PC-3 (cell line): ENCODE measurements at regions not wholly inside any gene's neighbourhood (a gene's known extent, or its start where the extent isn't known, plus 50 kb on each side); places are given as distances from the start of the nearest gene placed in this dataset.
A peak's percentile ranks its signal among the peaks of the same experiment; 100 is the strongest.

Source experiments
- ATAC-seq: fragments of 200-7000 bp; cut with Tn5 transposase; 2 replicates; pipeline ENCODE4 v1.9.1; 2020; ENCODE audit warnings: mild to moderate bottlenecking, moderate library complexity
- BruUV-seq: library from RNA; stranded (reverse); fragments of 400-500 nt; replicated peaks from 2 replicates; lab custom pipeline; 2021; lab: Mats Ljungman, UMichigan
- CTCF ChIA-PET: fragments of 300-600 bp; sonication (Branson Sonifier 250); formaldehyde crosslinking; loops from one replicate; lab custom pipeline; 2022; ENCODE audit warnings: antibody characterized with exemption; lab: Charles Lee
- POLR2A ChIA-PET: fragments of 300-600 bp; sonication (Branson Sonifier 250); formaldehyde crosslinking; loops from one replicate; lab custom pipeline; 2022; ENCODE audit warnings: antibody characterized with exemption; ENCODE audit not compliant: unreplicated experiment; lab: Charles Lee
- DNase-seq: peaks from one replicate; pipeline ENCODE4 v3.0.0-alpha.2; 2015
- H2AFZ ChIP-seq: fragments of 300-600 bp; sonication (generic); 2 replicates; pipeline ENCODE4 v1.6.0; 2016; ENCODE audit warnings: antibody characterized with exemption, low read length
- H3F3A ChIP-seq: fragments of 300-600 bp; sonication (generic); one replicate; pipeline ENCODE4 v1.6.0; 2017; ENCODE audit warnings: antibody characterized with exemption, low read length, control low read depth, mild to moderate bottlenecking; ENCODE audit not compliant: unreplicated experiment
- H3K27ac ChIP-seq: fragments of 300-600 bp; sonication (generic); 2 replicates; pipeline ENCODE4 v1.5.1; 2016; ENCODE audit warnings: mild to moderate bottlenecking, low read length
- H3K27me3 ChIP-seq: fragments of 300-600 bp; sonication (generic); 2 replicates; pipeline ENCODE4 v1.6.1; 2016; ENCODE audit warnings: low read length, mixed read lengths
- H3K36me3 ChIP-seq: fragments of 300-600 bp; sonication (generic); 2 replicates; pipeline ENCODE4 v1.6.1; 2016; ENCODE audit warnings: low read depth, mixed run types, low read length, mixed read lengths
- H3K4me1 ChIP-seq: fragments of 300-600 bp; sonication (generic); 2 replicates; pipeline ENCODE4 v1.5.1; 2016; ENCODE audit warnings: low read length; ENCODE audit not compliant: insufficient read depth
- H3K4me2 ChIP-seq: fragments of 300-600 bp; sonication (generic); 2 replicates; pipeline ENCODE4 v1.6.0; 2016; ENCODE audit warnings: low read length
- H3K4me3 ChIP-seq: fragments of 300-600 bp; sonication (generic); 2 replicates; pipeline ENCODE4 v1.5.1; 2016; ENCODE audit warnings: mild to moderate bottlenecking, low read length, mixed read lengths
- H3K79me2 ChIP-seq: fragments of 300-600 bp; sonication (generic); 2 replicates; pipeline ENCODE4 v1.6.1; 2017; ENCODE audit warnings: low read length, mixed read lengths
- H3K9ac ChIP-seq: fragments of 300-600 bp; sonication (generic); 2 replicates; pipeline ENCODE4 v1.6.0; 2016; ENCODE audit warnings: mild to moderate bottlenecking, low read length
- H3K9me2 ChIP-seq: fragments of 300-600 bp; sonication (generic); replicated peaks from 2 replicates; pipeline ENCODE4 v1.6.1; 2016; ENCODE audit warnings: mixed run types, low read length, mixed read lengths
- H3K9me3 ChIP-seq: fragments of 300-600 bp; sonication (generic); 2 replicates; pipeline ENCODE4 v1.6.1; 2016; ENCODE audit warnings: low read length, mixed read lengths
- H4K20me1 ChIP-seq: fragments of 300-600 bp; sonication (generic); 2 replicates; pipeline ENCODE4 v1.6.1; 2016; ENCODE audit warnings: low read length, mixed read lengths
- EZH2 ChIP-seq: fragments of 300-600 bp; sonication (generic); IDR thresholded peaks from one replicate; pipeline ENCODE4 v1.6.1; 2017; ENCODE audit warnings: antibody characterized with exemption, mild to moderate bottlenecking, low read length; ENCODE audit not compliant: unreplicated experiment
- EZH2phosphoT487 ChIP-seq: fragments of 300-600 bp; sonication (generic); IDR thresholded peaks from 2 replicates; pipeline ENCODE4 v1.6.1; 2018; ENCODE audit warnings: mild to moderate bottlenecking, antibody characterized with exemption, low read length, borderline replicate concordance
- intact Hi-C: fragments of 100-400 bp; cut with micrococcal nuclease; formaldehyde crosslinking; loops from 2 replicates; pipeline ENCODE4 v1.9.0; 2023
- TF ChIP-seq, protein P1 (sequence below): fragments of 300-600 bp; sonication (generic); conservative IDR thresholded peaks from 2 replicates; pipeline ENCODE4 v1.5.1; 2017; ENCODE audit warnings: antibody characterized with exemption, low read depth, mild to moderate bottlenecking, low read length

- no peaks in the 10 kb centered on the region for H3K36me3 ChIP-seq
- no peaks in the 10 kb centered on the region for H3K79me2 ChIP-seq
- ChIA-PET POLR2A (no interaction called here), CTCF (interaction anchor here (0.6 kb wide), 1 partner anchor 102 kb away, joined by 3 read pairs; no protein-coding TSS in a partner anchor)
- H3K9ac ChIP-seq, result peak overlapping the region; percentile 10; the same call in 1 of the 2 replicates
- peak overlapping the region; percentile 73 for H2AFZ ChIP-seq
- intact Hi-C loops, result no loop called here
- H3K27me3 ChIP-seq, result no peaks in the 10 kb centered on the region
- TF ChIP-seq, protein P1, sequence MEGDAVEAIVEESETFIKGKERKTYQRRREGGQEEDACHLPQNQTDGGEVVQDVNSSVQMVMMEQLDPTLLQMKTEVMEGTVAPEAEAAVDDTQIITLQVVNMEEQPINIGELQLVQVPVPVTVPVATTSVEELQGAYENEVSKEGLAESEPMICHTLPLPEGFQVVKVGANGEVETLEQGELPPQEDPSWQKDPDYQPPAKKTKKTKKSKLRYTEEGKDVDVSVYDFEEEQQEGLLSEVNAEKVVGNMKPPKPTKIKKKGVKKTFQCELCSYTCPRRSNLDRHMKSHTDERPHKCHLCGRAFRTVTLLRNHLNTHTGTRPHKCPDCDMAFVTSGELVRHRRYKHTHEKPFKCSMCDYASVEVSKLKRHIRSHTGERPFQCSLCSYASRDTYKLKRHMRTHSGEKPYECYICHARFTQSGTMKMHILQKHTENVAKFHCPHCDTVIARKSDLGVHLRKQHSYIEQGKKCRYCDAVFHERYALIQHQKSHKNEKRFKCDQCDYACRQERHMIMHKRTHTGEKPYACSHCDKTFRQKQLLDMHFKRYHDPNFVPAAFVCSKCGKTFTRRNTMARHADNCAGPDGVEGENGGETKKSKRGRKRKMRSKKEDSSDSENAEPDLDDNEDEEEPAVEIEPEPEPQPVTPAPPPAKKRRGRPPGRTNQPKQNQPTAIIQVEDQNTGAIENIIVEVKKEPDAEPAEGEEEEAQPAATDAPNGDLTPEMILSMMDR, result no peak
- TF ChIP-seq EZH2, result no peak
- no peak for TF ChIP-seq EZH2phosphoT487
- DNase-seq, result no peak
- peak overlapping the region; percentile 35 for H3K27ac ChIP-seq
- no peaks in the 10 kb centered on the region for H3K9me2 ChIP-seq
- H3K4me3 ChIP-seq, result no peak overlapping the region
- no TSS peak for BruUV-seq
- peak overlapping the region; percentile 14 for H3K4me2 ChIP-seq
- no peaks in the 10 kb centered on the region for H3K9me3 ChIP-seq
- no peaks in the 10 kb centered on the region for H4K20me1 ChIP-seq
- H3K4me1 ChIP-seq, result peaks cover 28% of the 10 kb centered on the region
- no peaks in the 10 kb centered on the region for H3F3A ChIP-seq
- ATAC-seq, result peak; percentile 51
Observed at GRCh38 chr6:7042654-7043545, 64.9 kb upstream of the RREB1 start.

GRCh38 chr6:7045331-7045730 is 62.4 kb upstream of the RREB1 start:
- intact Hi-C loops, result loop anchor here (5.0 kb wide), 1 partner anchor 188 kb away; no protein-coding TSS in a partner anchor

More at GRCh38 chr6:7045331-7045730, 62.4 kb upstream of the RREB1 start:
- Histone ChIP-seq H3K9ac (no peak overlapping the region), H3K9me2 (no peaks in the 10 kb centered on the region), H3K4me1 (peaks cover 42% of the 10 kb centered on the region), H3K4me2 (no peak overlapping the region), H3K4me3 (no peak overlapping the region), H4K20me1 (no peaks in the 10 kb centered on the region), H3K79me2 (no peaks in the 10 kb centered on the region), H3F3A (no peaks in the 10 kb centered on the region), H2AFZ (no peak overlapping the region), H3K27me3 (no peaks in the 10 kb centered on the region), H3K9me3 (no peaks in the 10 kb centered on the region), H3K27ac (no peak overlapping the region), H3K36me3 (no peaks in the 10 kb centered on the region)
- no peak for DNase-seq
- POLR2A ChIA-PET, result no interaction called here
- CTCF ChIA-PET, result no interaction called here
- no peak for ATAC-seq
- BruUV-seq, result no TSS peak
- TF ChIP-seq, protein P1, result no peak
- TF ChIP-seq EZH2phosphoT487, result no peak
- TF ChIP-seq EZH2, result no peak
